Testis (tissue), 2 donors: ENCODE measurements at regions not wholly inside any gene's neighbourhood (a gene's known extent, or its start where the extent isn't known, plus 50 kb on each side); places are given as distances from the start of the nearest gene placed in this dataset.

Experiments
- DNase-seq: peaks from one replicate; pipeline ENCODE4 v3.0.0-alpha.2; 2019
- H3K27ac ChIP-seq, 2 donors: fragments of 200-600 bp; sonication (generic); one replicate each; pipeline ENCODE4 v1.5.1; 2019
- H3K27me3 ChIP-seq: fragments of 200-600 bp; sonication (generic); one replicate; pipeline ENCODE4 v1.5.1; 2019
- H3K36me3 ChIP-seq: fragments of 200-600 bp; sonication (generic); one replicate; pipeline ENCODE4 v1.5.1; 2017; ENCODE audit warnings: low read depth; ENCODE audit errors: missing control alignments
- H3K4me1 ChIP-seq: fragments of 200-600 bp; sonication (generic); one replicate; pipeline ENCODE4 v1.5.1; 2019
- H3K4me3 ChIP-seq, 2 donors: fragments of 200-600 bp; sonication (generic); one replicate each; pipeline ENCODE4 v1.5.1; 2017 to 2019
- H3K9me3 ChIP-seq: fragments of 200-600 bp; sonication (generic); one replicate; pipeline ENCODE4 v1.5.1; 2017
- POLR2A ChIP-seq: fragments of 450-650 bp; IDR thresholded peaks from one replicate; pipeline ENCODE4 v1.6.1; 2017; ENCODE audit warnings: antibody characterized with exemption, mild to moderate bottlenecking, moderate library complexity
- WGBS, 2 donors: methylation state at CpG; one replicate each; pipeline ENCODE4 v1.1.5; 2018; 5-methylcytosine and 5-hydroxymethylcytosine counted together
- intact Hi-C: fragments of 100-400 bp; cut with DNase I; formaldehyde crosslinking; loops from one replicate; pipeline ENCODE4 v1.15.1; 2023; ENCODE audit warnings: low total_unique reads
- TF ChIP-seq, protein P1 (sequence below), 3 experiments: fragments of 450-650 bp in 2 of 3; fragments of 200-600 bp in 1 of 3; sonication (generic) in 1 of 3; IDR thresholded peaks; one replicate each; pipeline ENCODE4 v1.5.1; 2016 to 2019; ENCODE audit warnings: antibody characterized with exemption in 3 of 3, mild to moderate bottlenecking in 2 of 3, moderate library complexity in 1 of 3

DNA sequence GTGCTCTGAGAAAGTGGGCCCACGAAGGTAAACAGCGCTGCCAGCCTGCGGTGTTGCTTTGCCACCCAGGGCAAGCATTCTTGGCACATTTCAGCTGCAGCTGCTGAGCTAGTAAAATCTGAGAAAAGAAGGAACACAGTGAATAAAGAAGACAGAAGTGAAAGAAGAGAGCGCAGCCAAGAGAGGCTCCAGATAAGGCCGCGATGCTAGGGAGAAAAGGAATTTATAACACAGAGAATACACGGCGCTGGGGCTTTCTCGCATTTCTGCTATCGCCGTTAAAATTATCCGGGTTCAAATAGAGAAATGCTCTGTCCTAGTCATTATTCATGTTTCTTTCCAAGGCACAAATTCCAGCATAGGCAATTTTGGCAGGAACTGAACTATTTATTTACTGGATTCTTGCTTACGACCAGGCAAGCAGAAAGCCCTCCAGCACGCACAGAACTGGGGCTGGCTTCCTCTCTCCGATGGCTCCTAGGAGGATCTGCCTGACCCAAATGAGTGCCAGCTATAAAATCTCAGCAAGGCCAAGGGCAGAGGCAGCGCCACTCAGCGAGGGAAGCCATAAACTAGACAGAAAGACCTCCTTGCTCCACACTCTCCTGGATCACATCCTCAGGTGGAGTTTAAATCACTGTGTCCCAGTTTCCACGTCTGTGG is 111.2 kb downstream of the ATPSCKMT start:
- H3K4me3 ChIP-seq = no peak overlapping the region
- no peaks in the 10 kb centered on the region for H3K9me3 ChIP-seq
- WGBS, 2 donors = 29 to 46% methylated on average over 18 of the region's 18 CpGs
- DNase-seq = no peak
- peak overlapping the region in 1 of 2 donors; percentile 7 for H3K27ac ChIP-seq
- H3K27me3 ChIP-seq = no peaks in the 10 kb centered on the region
- intact Hi-C loops = no loop called here
- no peaks in the 10 kb centered on the region for H3K36me3 ChIP-seq
- TF ChIP-seq, protein P1, sequence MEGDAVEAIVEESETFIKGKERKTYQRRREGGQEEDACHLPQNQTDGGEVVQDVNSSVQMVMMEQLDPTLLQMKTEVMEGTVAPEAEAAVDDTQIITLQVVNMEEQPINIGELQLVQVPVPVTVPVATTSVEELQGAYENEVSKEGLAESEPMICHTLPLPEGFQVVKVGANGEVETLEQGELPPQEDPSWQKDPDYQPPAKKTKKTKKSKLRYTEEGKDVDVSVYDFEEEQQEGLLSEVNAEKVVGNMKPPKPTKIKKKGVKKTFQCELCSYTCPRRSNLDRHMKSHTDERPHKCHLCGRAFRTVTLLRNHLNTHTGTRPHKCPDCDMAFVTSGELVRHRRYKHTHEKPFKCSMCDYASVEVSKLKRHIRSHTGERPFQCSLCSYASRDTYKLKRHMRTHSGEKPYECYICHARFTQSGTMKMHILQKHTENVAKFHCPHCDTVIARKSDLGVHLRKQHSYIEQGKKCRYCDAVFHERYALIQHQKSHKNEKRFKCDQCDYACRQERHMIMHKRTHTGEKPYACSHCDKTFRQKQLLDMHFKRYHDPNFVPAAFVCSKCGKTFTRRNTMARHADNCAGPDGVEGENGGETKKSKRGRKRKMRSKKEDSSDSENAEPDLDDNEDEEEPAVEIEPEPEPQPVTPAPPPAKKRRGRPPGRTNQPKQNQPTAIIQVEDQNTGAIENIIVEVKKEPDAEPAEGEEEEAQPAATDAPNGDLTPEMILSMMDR (IDR thresholded peaks at IDR 0.05) = no peak
- no peak for TF ChIP-seq POLR2A
- H3K4me1 ChIP-seq = peaks cover under 1% of the 10 kb centered on the region

DNA sequence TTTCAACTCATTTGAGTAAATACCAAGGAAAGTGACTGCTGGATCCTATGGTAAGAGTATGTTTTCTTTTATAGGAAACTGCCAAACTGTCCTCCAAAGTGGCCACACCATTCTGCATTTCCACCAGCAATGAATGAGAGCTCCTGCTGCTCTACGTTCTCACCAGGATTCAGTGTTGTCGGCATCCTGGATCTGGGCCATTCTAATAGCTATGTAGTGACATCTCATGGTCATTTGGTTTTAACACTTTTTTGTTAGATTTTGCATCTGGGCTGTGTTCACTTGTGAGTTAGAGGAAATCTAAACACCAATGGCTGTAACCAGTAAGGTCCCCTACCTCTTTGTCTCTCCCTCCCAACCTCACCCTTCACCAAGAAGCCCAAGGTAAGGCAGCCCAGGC is 115.9 kb downstream of the ATPSCKMT start:
- no peaks in the 10 kb centered on the region for H3K9me3 ChIP-seq
- intact Hi-C loops = no loop called here
- DNase-seq = peak; percentile 19
- no peaks in the 10 kb centered on the region for H3K36me3 ChIP-seq
- H3K4me3 ChIP-seq = no peak overlapping the region
- TF ChIP-seq, protein P1 (IDR thresholded peaks at IDR 0.05) = no peak
- TF ChIP-seq POLR2A = no peak
- H3K27ac ChIP-seq = no peak overlapping the region
- no peaks in the 10 kb centered on the region for H3K27me3 ChIP-seq
- 41 to 61% methylated on average over 2 of the region's 2 CpGs for WGBS, 2 donors
- peaks cover 2% of the 10 kb centered on the region for H3K4me1 ChIP-seq

DNA sequence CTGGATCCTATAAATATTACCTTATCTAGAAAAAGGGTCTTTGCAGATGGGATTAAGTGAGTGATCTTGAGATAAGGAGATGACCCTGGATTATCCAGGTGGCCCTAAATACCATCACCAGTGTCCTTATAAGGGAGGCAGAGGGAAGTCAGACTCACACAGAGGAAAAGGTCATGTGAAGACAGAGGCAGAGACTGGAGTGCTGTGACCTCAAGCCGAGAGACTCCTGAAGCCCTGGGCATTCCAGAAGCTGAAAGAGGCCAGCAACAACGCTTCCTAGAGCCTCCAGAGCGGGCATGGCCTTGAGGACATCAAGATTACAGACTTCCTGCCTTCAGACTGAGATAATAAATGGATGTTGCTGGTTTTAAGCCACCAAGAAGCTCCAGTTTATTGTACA is 118.8 kb downstream of the ATPSCKMT start:
- Histone ChIP-seq H3K4me3 (no peak overlapping the region), H3K27me3 (no peaks in the 10 kb centered on the region), H3K36me3 (no peaks in the 10 kb centered on the region), H3K4me1 (peaks cover 2% of the 10 kb centered on the region), H3K27ac (no peak overlapping the region), H3K9me3 (no peaks in the 10 kb centered on the region)
- TF ChIP-seq, protein P1 (IDR thresholded peaks at IDR 0.05) = no peak
- TF ChIP-seq POLR2A = no peak
- peak; percentile 37 for DNase-seq
- intact Hi-C loops = no loop called here
- 16 to 70% methylated on average over 3 of the region's 3 CpGs for WGBS, 2 donors

DNA sequence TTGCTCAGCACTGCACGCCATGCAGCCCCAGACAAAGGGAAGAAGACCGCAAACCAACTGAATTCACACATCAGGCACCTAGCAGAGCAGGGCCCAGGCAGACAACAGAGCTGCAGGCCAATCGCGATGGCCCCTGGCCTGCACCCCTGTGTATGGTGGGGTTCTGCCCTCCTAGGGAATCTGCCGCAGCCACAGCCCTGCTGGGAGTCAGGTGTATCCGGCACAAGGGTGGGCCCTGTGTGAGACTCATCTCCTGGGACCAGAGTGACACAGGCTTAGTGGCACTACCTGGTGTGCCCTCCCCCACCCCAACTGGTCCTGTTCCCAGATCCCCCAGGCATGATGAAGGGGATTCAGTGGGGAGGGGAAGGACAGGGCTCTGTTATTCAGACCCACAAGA is 122.8 kb downstream of the ATPSCKMT start:
- Histone ChIP-seq H3K27ac (no peak overlapping the region), H3K9me3 (no peaks in the 10 kb centered on the region), H3K4me3 (no peak overlapping the region), H3K4me1 (peaks cover 2% of the 10 kb centered on the region), H3K27me3 (no peaks in the 10 kb centered on the region), H3K36me3 (no peaks in the 10 kb centered on the region)
- intact Hi-C loops = no loop called here
- no peak for TF ChIP-seq POLR2A
- TF ChIP-seq, protein P1 (IDR thresholded peaks at IDR 0.05) = no peak
- no peak for DNase-seq
- WGBS, 2 donors = 89% methylated on average over 6 of the region's 6 CpGs; no CpG with 5 or more reads in 1 of the 2 donors

DNA sequence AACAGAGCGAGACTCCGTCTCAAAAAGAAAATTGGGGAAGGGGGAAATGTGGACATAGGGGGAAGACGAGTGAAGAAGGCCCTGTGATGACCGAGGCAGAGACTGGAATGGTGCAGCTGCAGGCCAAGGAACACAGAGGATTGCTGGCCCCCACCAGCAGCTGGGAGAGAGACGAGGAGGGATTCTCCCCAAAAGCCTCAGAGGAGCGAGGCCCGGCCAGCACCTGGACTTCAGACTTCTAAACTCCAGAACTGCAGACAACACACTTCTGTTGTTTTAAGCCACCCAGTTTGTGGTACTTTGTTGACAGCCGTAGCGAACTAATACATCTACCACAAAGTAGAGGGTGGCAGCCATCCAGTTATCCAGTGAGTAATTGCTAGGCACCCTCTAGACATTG is 124.6 kb downstream of the ATPSCKMT start:
- Histone ChIP-seq H3K4me1 (no peaks in the 10 kb centered on the region), H3K36me3 (no peaks in the 10 kb centered on the region), H3K27me3 (no peaks in the 10 kb centered on the region), H3K27ac (no peak overlapping the region), H3K4me3 (no peak overlapping the region), H3K9me3 (no peaks in the 10 kb centered on the region)
- WGBS, 2 donors = 84 to 94% methylated on average over 9 of the region's 9 CpGs
- intact Hi-C loops = no loop called here
- no peak for TF ChIP-seq POLR2A
- TF ChIP-seq, protein P1 (IDR thresholded peaks at IDR 0.05) = no peak
- DNase-seq = no peak
